Esophagus squamous epithelium (tissue), 4 donors: ENCODE measurements at regions not wholly inside any gene's neighbourhood (a gene's known extent, or its start where the extent isn't known, plus 50 kb on each side); places are given as distances from the start of the nearest gene placed in this dataset.

ENCODE experiments used
- POLR2A ChIP-seq, 4 donors: fragments of 450-650 bp; IDR thresholded peaks; one replicate each; pipeline ENCODE4 v1.6.1; 2017; ENCODE audit warnings: antibody characterized with exemption in 4 of 4, mild to moderate bottlenecking in 4 of 4, moderate library complexity in 3 of 4
- TF ChIP-seq, protein P1 (sequence below), 6 experiments: fragments of 450-650 bp in 4 of 6; fragments of 200-600 bp in 2 of 6; sonication (generic) in 2 of 6; IDR thresholded peaks; one replicate each; pipeline ENCODE4 v1.5.1; 2016 to 2019; ENCODE audit warnings: antibody characterized with exemption in 6 of 6, mild to moderate bottlenecking in 4 of 6, moderate library complexity in 4 of 6

DNA sequence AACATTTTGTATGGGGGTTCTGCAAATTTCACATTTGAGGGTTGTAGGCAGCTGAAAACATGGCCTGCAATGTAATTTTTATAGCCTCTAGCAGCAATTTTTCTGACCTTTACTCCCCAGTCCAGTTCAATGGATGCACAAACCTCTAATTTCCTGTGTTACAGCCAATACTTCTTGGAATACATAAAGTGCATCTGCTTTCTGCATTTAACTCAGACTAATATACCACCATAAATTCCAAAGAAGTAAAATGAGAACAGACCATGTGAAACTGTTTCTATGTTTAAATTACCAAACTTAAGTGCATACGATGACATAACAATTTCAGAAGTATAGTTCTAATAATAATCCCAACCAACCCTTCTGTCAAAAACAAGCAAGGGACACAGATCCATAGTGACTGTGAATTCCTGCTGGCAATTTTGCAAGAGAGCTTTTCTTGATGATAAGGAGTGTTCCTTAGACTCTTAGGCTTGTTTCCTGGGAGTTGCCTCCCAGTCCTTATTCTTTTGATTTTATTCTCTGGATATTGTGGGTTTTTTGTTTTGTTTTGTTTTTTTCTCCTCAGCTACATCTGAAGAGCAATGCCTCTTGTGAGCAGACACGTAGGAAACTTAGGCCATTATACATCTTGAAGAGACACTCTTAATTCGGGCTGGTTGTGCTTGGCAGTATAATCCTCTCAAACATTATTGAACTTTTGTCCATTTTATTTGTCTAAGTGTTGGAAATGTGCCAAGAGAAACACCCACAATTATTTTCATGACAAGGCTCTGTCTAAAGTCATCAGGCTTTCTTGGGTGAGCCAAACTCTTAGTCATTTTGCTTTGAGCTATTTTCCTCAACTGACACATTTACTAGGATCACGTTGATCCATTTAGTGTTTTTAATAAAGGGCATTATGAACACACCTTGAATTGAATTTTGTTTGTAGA, 51.3 kb upstream of the RERGL start:
- no peak for TF ChIP-seq POLR2A (IDR thresholded peaks at IDR 0.05)
- TF ChIP-seq, protein P1, sequence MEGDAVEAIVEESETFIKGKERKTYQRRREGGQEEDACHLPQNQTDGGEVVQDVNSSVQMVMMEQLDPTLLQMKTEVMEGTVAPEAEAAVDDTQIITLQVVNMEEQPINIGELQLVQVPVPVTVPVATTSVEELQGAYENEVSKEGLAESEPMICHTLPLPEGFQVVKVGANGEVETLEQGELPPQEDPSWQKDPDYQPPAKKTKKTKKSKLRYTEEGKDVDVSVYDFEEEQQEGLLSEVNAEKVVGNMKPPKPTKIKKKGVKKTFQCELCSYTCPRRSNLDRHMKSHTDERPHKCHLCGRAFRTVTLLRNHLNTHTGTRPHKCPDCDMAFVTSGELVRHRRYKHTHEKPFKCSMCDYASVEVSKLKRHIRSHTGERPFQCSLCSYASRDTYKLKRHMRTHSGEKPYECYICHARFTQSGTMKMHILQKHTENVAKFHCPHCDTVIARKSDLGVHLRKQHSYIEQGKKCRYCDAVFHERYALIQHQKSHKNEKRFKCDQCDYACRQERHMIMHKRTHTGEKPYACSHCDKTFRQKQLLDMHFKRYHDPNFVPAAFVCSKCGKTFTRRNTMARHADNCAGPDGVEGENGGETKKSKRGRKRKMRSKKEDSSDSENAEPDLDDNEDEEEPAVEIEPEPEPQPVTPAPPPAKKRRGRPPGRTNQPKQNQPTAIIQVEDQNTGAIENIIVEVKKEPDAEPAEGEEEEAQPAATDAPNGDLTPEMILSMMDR (IDR thresholded peaks at IDR 0.05) = no peak
